ENCODE measurements at regions not wholly inside any gene's neighbourhood (a gene's known extent, or its start where the extent isn't known, plus 50 kb on each side); places are given as distances from the start of the nearest gene placed in this dataset.

DNA sequence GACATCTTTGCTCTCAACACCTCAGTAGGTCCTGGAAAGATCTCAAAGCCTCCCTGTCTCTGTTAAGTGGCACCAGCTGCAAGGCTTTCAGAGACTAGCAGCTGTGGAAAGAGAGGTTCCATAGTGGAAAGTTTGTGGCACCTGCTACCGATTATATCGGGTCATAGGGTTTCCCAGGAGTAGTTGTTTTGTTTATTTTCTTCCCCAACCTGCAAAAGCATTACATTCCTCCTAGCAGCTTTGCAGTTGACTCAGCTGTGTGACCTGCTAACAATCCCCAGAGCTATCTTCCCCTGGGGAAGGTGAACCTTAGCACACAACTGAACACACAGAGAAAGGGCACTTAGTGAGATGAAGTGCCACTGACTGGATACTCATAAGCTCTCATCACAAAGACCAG, 598.9 kb upstream of the GRM7 start:
- TF ChIP-seq EP300 (IDR thresholded peaks at IDR 0.05) (no peak), POLR2AphosphoS5 (IDR thresholded peaks at IDR 0.05) (no peak)
- TF ChIP-seq, protein P1, sequence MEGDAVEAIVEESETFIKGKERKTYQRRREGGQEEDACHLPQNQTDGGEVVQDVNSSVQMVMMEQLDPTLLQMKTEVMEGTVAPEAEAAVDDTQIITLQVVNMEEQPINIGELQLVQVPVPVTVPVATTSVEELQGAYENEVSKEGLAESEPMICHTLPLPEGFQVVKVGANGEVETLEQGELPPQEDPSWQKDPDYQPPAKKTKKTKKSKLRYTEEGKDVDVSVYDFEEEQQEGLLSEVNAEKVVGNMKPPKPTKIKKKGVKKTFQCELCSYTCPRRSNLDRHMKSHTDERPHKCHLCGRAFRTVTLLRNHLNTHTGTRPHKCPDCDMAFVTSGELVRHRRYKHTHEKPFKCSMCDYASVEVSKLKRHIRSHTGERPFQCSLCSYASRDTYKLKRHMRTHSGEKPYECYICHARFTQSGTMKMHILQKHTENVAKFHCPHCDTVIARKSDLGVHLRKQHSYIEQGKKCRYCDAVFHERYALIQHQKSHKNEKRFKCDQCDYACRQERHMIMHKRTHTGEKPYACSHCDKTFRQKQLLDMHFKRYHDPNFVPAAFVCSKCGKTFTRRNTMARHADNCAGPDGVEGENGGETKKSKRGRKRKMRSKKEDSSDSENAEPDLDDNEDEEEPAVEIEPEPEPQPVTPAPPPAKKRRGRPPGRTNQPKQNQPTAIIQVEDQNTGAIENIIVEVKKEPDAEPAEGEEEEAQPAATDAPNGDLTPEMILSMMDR (IDR thresholded peaks at IDR 0.05), result no peak
